ENCODE measurements at regions not wholly inside any gene's neighbourhood (a gene's known extent, or its start where the extent isn't known, plus 50 kb on each side); places are given as distances from the start of the nearest gene placed in this dataset.

- DNase-seq (ENCODE audit: low spot score), result no peak
- intact Hi-C loops (cut with DNase I), result no loop called here
Measured at GRCh38 chr10:129361676-129362376, 105.2 kb upstream of the MGMT start.

- intact Hi-C loops (cut with DNase I), result no loop called here
- DNase-seq (ENCODE audit: low spot score), result no peak
Measured at GRCh38 chr10:129364949-129365348, 102.1 kb upstream of the MGMT start.

- intact Hi-C loops (cut with DNase I), result no loop called here
- DNase-seq (ENCODE audit: low spot score), result no peak
Measured at GRCh38 chr10:129365767-129366402, 101.2 kb upstream of the MGMT start.

GRCh38 chr10:129366450-129366849 lies 100.6 kb upstream of the MGMT start:
- intact Hi-C loops (cut with DNase I), result no loop called here
- no peak for DNase-seq (ENCODE audit: low spot score)

- intact Hi-C loops (cut with DNase I), result no loop called here
- DNase-seq (ENCODE audit: low spot score), result no peak
Measured at GRCh38 chr10:129369566-129369965, 97.5 kb upstream of the MGMT start.

GRCh38 chr10:129371541-129371940 lies 95.5 kb upstream of the MGMT start:
- intact Hi-C loops (cut with DNase I), result no loop called here
- no peak for DNase-seq (ENCODE audit: low spot score)

- intact Hi-C loops (cut with DNase I), result no loop called here
- no peak for DNase-seq (ENCODE audit: low spot score)
Measured at GRCh38 chr10:129372172-129372571, 94.9 kb upstream of the MGMT start.

- no peak for DNase-seq (ENCODE audit: low spot score)
- intact Hi-C loops (cut with DNase I), result no loop called here
Measured at GRCh38 chr10:129373231-129373630, 93.8 kb upstream of the MGMT start.

GRCh38 chr10:129373718-129374117 lies 93.3 kb upstream of the MGMT start:
- no peak for DNase-seq (ENCODE audit: low spot score)
- intact Hi-C loops (cut with DNase I), result no loop called here

GRCh38 chr10:129375171-129375570 lies 91.9 kb upstream of the MGMT start:
- intact Hi-C loops (cut with DNase I), result no loop called here
- DNase-seq (ENCODE audit: low spot score), result no peak

- no peak for DNase-seq (ENCODE audit: low spot score)
- intact Hi-C loops (cut with DNase I), result no loop called here
Measured at GRCh38 chr10:129375912-129376311, 91.1 kb upstream of the MGMT start.

- intact Hi-C loops (cut with DNase I), result no loop called here
- no peak for DNase-seq (ENCODE audit: low spot score)
Measured at GRCh38 chr10:129380279-129380678, 86.8 kb upstream of the MGMT start.

- DNase-seq (ENCODE audit: low spot score), result no peak
- intact Hi-C loops (cut with DNase I), result no loop called here
Measured at GRCh38 chr10:129381741-129382140, 85.3 kb upstream of the MGMT start.

GRCh38 chr10:129382401-129382800 lies 84.6 kb upstream of the MGMT start:
- DNase-seq (ENCODE audit: low spot score), result no peak
- intact Hi-C loops (cut with DNase I), result no loop called here

GRCh38 chr10:129383651-129384050 lies 83.4 kb upstream of the MGMT start:
- intact Hi-C loops (cut with DNase I), result no loop called here
- DNase-seq (ENCODE audit: low spot score), result no peak

GRCh38 chr10:129385600-129385999 lies 81.4 kb upstream of the MGMT start:
- intact Hi-C loops (cut with DNase I), result no loop called here
- no peak for DNase-seq (ENCODE audit: low spot score)

- no peak for DNase-seq (ENCODE audit: low spot score)
- intact Hi-C loops (cut with DNase I), result no loop called here
Measured at GRCh38 chr10:129386415-129387257, 80.4 kb upstream of the MGMT start.

GRCh38 chr10:129387258-129387525 lies 79.8 kb upstream of the MGMT start:
- intact Hi-C loops (cut with DNase I), result no loop called here
- DNase-seq (ENCODE audit: low spot score), result no peak

- no peak for DNase-seq (ENCODE audit: low spot score)
- intact Hi-C loops (cut with DNase I), result no loop called here
Measured at GRCh38 chr10:129388435-129388834, 78.6 kb upstream of the MGMT start.

- intact Hi-C loops (cut with DNase I), result no loop called here
- DNase-seq (ENCODE audit: low spot score), result no peak
Measured at GRCh38 chr10:129389194-129389593, 77.8 kb upstream of the MGMT start.

- intact Hi-C loops (cut with DNase I), result no loop called here
- DNase-seq (ENCODE audit: low spot score), result no peak
Measured at GRCh38 chr10:129390147-129390546, 76.9 kb upstream of the MGMT start.

Measured in cardiac septum (tissue), 1 donor.